HEK293T (cell line): ENCODE measurements at regions not wholly inside any gene's neighbourhood (a gene's known extent, or its start where the extent isn't known, plus 50 kb on each side); places are given as distances from the start of the nearest gene placed in this dataset.

Experiments
- FOXM1 ChIP-seq: fragments of 450-650 bp; IDR thresholded peaks from 2 replicates; pipeline ENCODE4 v1.6.1; 2017; ENCODE audit warnings: mild to moderate bottlenecking, borderline replicate concordance
- PKNOX1 ChIP-seq: fragments of 450-650 bp; IDR thresholded peaks from 2 replicates; pipeline ENCODE4 v1.6.1; 2016
- ZNF384 ChIP-seq: fragments of 450-650 bp; IDR thresholded peaks from 2 replicates; pipeline ENCODE4 v1.6.1; 2016

- no peak for TF ChIP-seq PKNOX1
- TF ChIP-seq ZNF384 = no peak
- TF ChIP-seq FOXM1 = no peak
These were observed 217.5 kb downstream of the GBA3 start for GRCh38 chr4:22910200-22910599.
